Peyer's patch (tissue), 4 donors: ENCODE measurements at regions not wholly inside any gene's neighbourhood (a gene's known extent, or its start where the extent isn't known, plus 50 kb on each side); places are given as distances from the start of the nearest gene placed in this dataset.

Experiments used
- CTCF ChIP-seq, 6 experiments: fragments of 450-650 bp in 4 of 6; fragments of 200-600 bp in 2 of 6; sonication (generic) in 1 of 6; IDR thresholded peaks; one replicate each; pipeline ENCODE4 v1.5.1; 2017 to 2019; ENCODE audit warnings: antibody characterized with exemption in 6 of 6, mild to moderate bottlenecking in 3 of 6, moderate library complexity in 1 of 6
- POLR2A ChIP-seq, 2 donors: fragments of 450-650 bp; IDR thresholded peaks; one replicate each; pipeline ENCODE4 v1.5.1; 2017; ENCODE audit warnings: antibody characterized with exemption in 2 of 2, mild to moderate bottlenecking in 2 of 2, moderate library complexity in 2 of 2

GRCh38 chr2:133862400-133862977, 294.2 kb upstream of the NCKAP5 start:
- no peak for TF ChIP-seq CTCF (IDR thresholded peaks at IDR 0.05)
- TF ChIP-seq POLR2A (IDR thresholded peaks at IDR 0.05), result no peak
